Uterus (tissue), 2 donors: ENCODE measurements at regions not wholly inside any gene's neighbourhood (a gene's known extent, or its start where the extent isn't known, plus 50 kb on each side); places are given as distances from the start of the nearest gene placed in this dataset.

Experiments used
- CTCF ChIP-seq, 4 experiments: fragments of 200-600 bp in 2 of 4; fragments of 450-650 bp in 2 of 4; sonication (generic) in 2 of 4; IDR thresholded peaks; one replicate each; pipeline ENCODE4 v1.5.1; 2016 to 2019; ENCODE audit warnings: antibody characterized with exemption in 4 of 4, mild to moderate bottlenecking in 2 of 4, moderate library complexity in 1 of 4
- POLR2A ChIP-seq, 2 donors: fragments of 450-650 bp; IDR thresholded peaks; one replicate each; pipeline ENCODE4 v1.6.1; 2016; ENCODE audit warnings: antibody characterized with exemption in 2 of 2, mild to moderate bottlenecking in 1 of 2, moderate library complexity in 1 of 2

GRCh38 chr11:71139516-71140205 lies 112.7 kb downstream of the SHANK2 start:
- no peak for TF ChIP-seq CTCF (IDR thresholded peaks at IDR 0.05)
- no peak for TF ChIP-seq POLR2A (IDR thresholded peaks at IDR 0.05)
